Common myeloid progenitor, CD34-positive (primary cell): ENCODE measurements at regions not wholly inside any gene's neighbourhood (a gene's known extent, or its start where the extent isn't known, plus 50 kb on each side); places are given as distances from the start of the nearest gene placed in this dataset.
A peak's percentile ranks its signal among the peaks of the same experiment; 100 is the strongest.

ENCODE experiments used
- CTCF ChIA-PET: fragments of 350-600 bp; sonication (Branson Sonifier 250); formaldehyde crosslinking; loops from one replicate; lab custom pipeline; 2021; ENCODE audit warnings: antibody characterized with exemption; lab: Charles Lee
- POLR2A ChIA-PET: fragments of 350-600 bp; sonication (Branson Sonifier 250); formaldehyde crosslinking; loops from one replicate; lab custom pipeline; 2021; ENCODE audit warnings: antibody characterized with exemption; lab: Charles Lee
- DNase-seq, 3 donors: peaks; one replicate each; pipeline versions ENCODE4 v3.0.0 to v3.0.0-alpha.2; 2013
- H3K27ac ChIP-seq, 2 experiments: 1 replicate in 1 of 2; 2 replicates in 1 of 2; pipeline ENCODE4 v1.7.0; 2013; ENCODE audit warnings: inconsistent platforms in 2 of 2, low read length in 2 of 2, mild to moderate bottlenecking in 2 of 2, low read depth in 1 of 2, moderate library complexity in 1 of 2; ENCODE audit not compliant: severe bottlenecking in 2 of 2, insufficient read depth in 1 of 2, poor library complexity in 1 of 2
- H3K27me3 ChIP-seq, 5 experiments: replicated peaks in 2 of 5; 1 replicate in 3 of 5; 2 replicates in 2 of 5; pipeline versions ENCODE4 v1.6.1 to v1.7.0; 2013; ENCODE audit warnings: low read length in 4 of 5, mild to moderate bottlenecking in 2 of 5, moderate library complexity in 2 of 5, inconsistent platforms in 1 of 5; ENCODE audit not compliant: insufficient read depth in 5 of 5, control insufficient read depth in 4 of 5
- H3K36me3 ChIP-seq, 4 experiments: 1 replicate in 2 of 4; 2 replicates in 2 of 4; pipeline versions ENCODE4 v1.6.1 to v1.7.0; 2013; ENCODE audit warnings: low read length in 3 of 4, control low read depth in 1 of 4, mild to moderate bottlenecking in 1 of 4; ENCODE audit not compliant: control insufficient read depth in 4 of 4, insufficient read depth in 4 of 4
- H3K4me1 ChIP-seq, 4 experiments: 1 replicate in 3 of 4; 2 replicates in 1 of 4; pipeline versions ENCODE4 v1.6.1 to v1.7.1; 2013; ENCODE audit warnings: low read length in 3 of 4, mild to moderate bottlenecking in 3 of 4, control low read depth in 1 of 4, inconsistent platforms in 1 of 4, moderate library complexity in 1 of 4; ENCODE audit not compliant: control insufficient read depth in 4 of 4, insufficient read depth in 4 of 4; ENCODE audit errors: control extremely low read depth in 1 of 4
- H3K4me3 ChIP-seq, 7 experiments: 1 replicate in 4 of 7; 2 replicates in 3 of 7; pipeline versions ENCODE4 v1.5.1 to v1.7.0; 2013; ENCODE audit warnings: mild to moderate bottlenecking in 7 of 7, low read length in 6 of 7, moderate library complexity in 6 of 7, inconsistent platforms in 2 of 7, low read depth in 2 of 7, control low read depth in 1 of 7; ENCODE audit not compliant: insufficient read depth in 4 of 7, control insufficient read depth in 1 of 7; ENCODE audit errors: extremely low read depth in 1 of 7
- H3K9me3 ChIP-seq, 5 experiments: 1 replicate in 4 of 5; 2 replicates in 1 of 5; pipeline versions ENCODE4 v1.6.1 to v1.7.1; 2013; ENCODE audit warnings: low read length in 4 of 5, mild to moderate bottlenecking in 2 of 5, inconsistent platforms in 1 of 5, low read depth in 1 of 5, moderate library complexity in 1 of 5; ENCODE audit not compliant: control insufficient read depth in 4 of 5, insufficient read depth in 2 of 5; ENCODE audit errors: control extremely low read depth in 1 of 5
- WGBS: methylation state at CpG from one replicate; pipeline ENCODE4 v1.1.5; 2013; ENCODE audit not compliant: insufficient coverage; 5-methylcytosine and 5-hydroxymethylcytosine counted together

GRCh38 chr1:63148825-63149645 lies 173.3 kb upstream of the FOXD3 start:
- peaks cover 0 to 7% (median 3%) of the 10 kb centered on the region in 5 experiments for H3K27me3 ChIP-seq
- H3K4me3 ChIP-seq = no peak overlapping the region
- WGBS = 0% methylated on average over 1 of the region's 3 CpGs
- ChIA-PET CTCF (interaction anchor here (0.6 to 2.0 kb wide), 14 partner anchors 8 to 307 kb away, joined by 3 to 8 read pairs (median 4); no protein-coding TSS in a partner anchor), POLR2A (no interaction called here)
- DNase-seq = peak; percentile 22 to 49 (median 39)
- peaks cover 0 to 3% (median 0%) of the 10 kb centered on the region in 5 experiments for H3K9me3 ChIP-seq
- H3K27ac ChIP-seq = no peak overlapping the region
- no peaks in the 10 kb centered on the region for H3K4me1 ChIP-seq
- no peaks in the 10 kb centered on the region for H3K36me3 ChIP-seq

GRCh38 chr1:63152572-63152971 lies 169.8 kb upstream of the FOXD3 start:
- 100% methylated on average over 1 of the region's 3 CpGs for WGBS
- peaks cover 0 to 6% (median 3%) of the 10 kb centered on the region in 5 experiments for H3K27me3 ChIP-seq
- peaks cover 0 to 3% (median 0%) of the 10 kb centered on the region in 5 experiments for H3K9me3 ChIP-seq
- no peaks in the 10 kb centered on the region for H3K4me1 ChIP-seq
- no peak overlapping the region for H3K27ac ChIP-seq
- no peak overlapping the region for H3K4me3 ChIP-seq
- H3K36me3 ChIP-seq = no peaks in the 10 kb centered on the region
- ChIA-PET CTCF (interaction anchor here (1.8 kb wide), 1 partner anchor 12 kb away, joined by 5 read pairs; no protein-coding TSS in a partner anchor), POLR2A (no interaction called here)
- no peak for DNase-seq

GRCh38 chr1:63155437-63155836 lies 166.9 kb upstream of the FOXD3 start:
- CTCF ChIA-PET = no interaction called here
- DNase-seq = no peak
- POLR2A ChIA-PET = no interaction called here
- Histone ChIP-seq H3K27me3 (peaks cover 0 to 6% (median 2%) of the 10 kb centered on the region in 5 experiments), H3K9me3 (peaks cover 0 to 3% (median 0%) of the 10 kb centered on the region in 5 experiments), H3K4me3 (no peak overlapping the region), H3K27ac (no peak overlapping the region), H3K36me3 (no peaks in the 10 kb centered on the region), H3K4me1 (no peaks in the 10 kb centered on the region)
- WGBS = 100% methylated on average over 2 of the region's 2 CpGs

GRCh38 chr1:63157085-63157484 lies 165.3 kb upstream of the FOXD3 start:
- 95% methylated on average over 4 of the region's 5 CpGs for WGBS
- POLR2A ChIA-PET = no interaction called here
- no peaks in the 10 kb centered on the region for H3K36me3 ChIP-seq
- H3K9me3 ChIP-seq = no peaks in the 10 kb centered on the region
- no peak for DNase-seq
- no peak overlapping the region for H3K4me3 ChIP-seq
- CTCF ChIA-PET = interaction anchor here (1.6 kb wide), 1 partner anchor 8 kb away, joined by 4 read pairs; no protein-coding TSS in a partner anchor
- H3K27ac ChIP-seq = no peak overlapping the region
- H3K27me3 ChIP-seq = peaks cover 0 to 1% (median 0%) of the 10 kb centered on the region in 5 experiments
- H3K4me1 ChIP-seq = no peaks in the 10 kb centered on the region

- Histone ChIP-seq H3K9me3 (no peaks in the 10 kb centered on the region), H3K27me3 (peaks cover 0 to 2% (median 0%) of the 10 kb centered on the region in 5 experiments), H3K27ac (no peak overlapping the region), H3K4me1 (no peaks in the 10 kb centered on the region), H3K4me3 (no peak overlapping the region), H3K36me3 (no peaks in the 10 kb centered on the region)
- DNase-seq = no peak
- ChIA-PET POLR2A (no interaction called here), CTCF (no interaction called here)
- 100% methylated on average over 3 of the region's 6 CpGs for WGBS
These were observed 153.3 kb upstream of the FOXD3 start for GRCh38 chr1:63169057-63169456.

- H3K27ac ChIP-seq = no peak overlapping the region
- DNase-seq = no peak
- ChIA-PET CTCF (interaction anchor here (1.0 kb wide), 1 partner anchor 37 kb away, joined by 3 read pairs; no protein-coding TSS in a partner anchor), POLR2A (no interaction called here)
- H3K9me3 ChIP-seq = peaks cover 0 to 8% (median 0%) of the 10 kb centered on the region in 5 experiments
- H3K4me3 ChIP-seq = no peak overlapping the region
- WGBS = no CpG with 5 or more reads among the region's 1 CpG
- peaks cover 0 to 2% (median 0%) of the 10 kb centered on the region in 5 experiments for H3K27me3 ChIP-seq
- H3K4me1 ChIP-seq = no peaks in the 10 kb centered on the region
- H3K36me3 ChIP-seq = no peaks in the 10 kb centered on the region
These were observed 149.2 kb upstream of the FOXD3 start for GRCh38 chr1:63173161-63173560.

- peaks cover 0 to 5% (median 0%) of the 10 kb centered on the region in 5 experiments for H3K27me3 ChIP-seq
- H3K27ac ChIP-seq = no peak overlapping the region
- ChIA-PET CTCF (interaction anchor here (1.3 kb wide), 1 partner anchor 40 kb away, joined by 4 read pairs; no protein-coding TSS in a partner anchor), POLR2A (no interaction called here)
- no peak overlapping the region for H3K4me3 ChIP-seq
- H3K36me3 ChIP-seq = no peaks in the 10 kb centered on the region
- peak in 2 of 3 donors; percentile 2 to 7 for DNase-seq
- H3K4me1 ChIP-seq = no peaks in the 10 kb centered on the region
- WGBS = 73% methylated on average over 1 of the region's 1 CpG
- no peaks in the 10 kb centered on the region for H3K9me3 ChIP-seq
These were observed 132.7 kb upstream of the FOXD3 start for GRCh38 chr1:63189677-63190076.
